ENCODE measurements at regions not wholly inside any gene's neighbourhood (a gene's known extent, or its start where the extent isn't known, plus 50 kb on each side); places are given as distances from the start of the nearest gene placed in this dataset.
"Not testable (repeated sequence)": the region's sequence is repeated elsewhere in the genome, so short reads cannot be mapped to it uniquely, and the experiment has no call there.

DNA sequence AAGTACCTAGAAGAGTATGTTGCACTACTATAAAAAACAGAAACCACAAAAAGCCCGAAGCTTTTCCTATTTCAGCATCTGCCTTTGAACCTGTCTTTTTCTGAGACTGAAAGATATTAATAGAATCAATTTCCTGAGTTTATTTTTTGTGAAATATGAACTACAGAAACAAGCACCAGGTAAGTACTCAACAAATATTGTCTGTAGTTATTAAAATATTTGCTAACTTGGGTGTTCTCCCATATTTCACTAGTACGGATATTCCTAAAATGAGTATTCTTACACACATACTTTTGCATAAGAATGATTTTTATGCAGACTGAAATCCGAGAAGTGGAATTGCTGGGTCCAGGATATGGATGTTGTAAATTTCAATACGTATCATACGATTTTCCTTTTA is 188.0 kb downstream of the OR4C45 start:
- TF ChIP-seq MAZ (IDR thresholded peaks at IDR 0.05; ENCODE audit: borderline replicate concordance, low read depth, low read length): no peak
- TF ChIP-seq, protein P1, sequence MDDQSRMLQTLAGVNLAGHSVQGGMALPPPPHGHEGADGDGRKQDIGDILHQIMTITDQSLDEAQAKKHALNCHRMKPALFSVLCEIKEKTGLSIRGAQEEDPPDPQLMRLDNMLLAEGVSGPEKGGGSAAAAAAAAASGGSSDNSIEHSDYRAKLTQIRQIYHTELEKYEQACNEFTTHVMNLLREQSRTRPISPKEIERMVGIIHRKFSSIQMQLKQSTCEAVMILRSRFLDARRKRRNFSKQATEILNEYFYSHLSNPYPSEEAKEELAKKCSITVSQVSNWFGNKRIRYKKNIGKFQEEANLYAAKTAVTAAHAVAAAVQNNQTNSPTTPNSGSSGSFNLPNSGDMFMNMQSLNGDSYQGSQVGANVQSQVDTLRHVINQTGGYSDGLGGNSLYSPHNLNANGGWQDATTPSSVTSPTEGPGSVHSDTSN (IDR thresholded peaks at IDR 0.05): no peak
- no peak for TF ChIP-seq GATA3 (IDR thresholded peaks at IDR 0.05; ENCODE audit: borderline replicate concordance)
- no peak for TF ChIP-seq BHLHE40 (IDR thresholded peaks at IDR 0.05; ENCODE audit: low read depth, low read length)
- no peak for TF ChIP-seq EHF (CRISPR knock-in tag; IDR thresholded peaks at IDR 0.05)
- no peak for TF ChIP-seq HOXB5 (CRISPR knock-in tag; IDR thresholded peaks at IDR 0.05)
- TF ChIP-seq EP300 (IDR thresholded peaks at IDR 0.05): no peak
- TF ChIP-seq SREBF2 (IDR thresholded peaks at IDR 0.05): no peak
- ChIA-PET POLR2A (no interaction called here), CTCF (no interaction called here)
- WGBS (ENCODE audit: missing lambda C conversion rate): 4% methylated on average over 5 of the region's 5 CpGs
- H3K4me2 ChIP-seq: no peak overlapping the region
- no peak for DNase-seq (ENCODE audit: low read depth in 1 of 2, low spot score in 1 of 2)
- H3K27ac ChIP-seq: no peak overlapping the region
- H3K9me3 ChIP-seq: peaks cover 4% of the 10 kb centered on the region
- ATAC-seq: no peak
- FAIRE-seq: no peak
- no peak overlapping the region for H3K4me3 ChIP-seq
- H3K4me1 ChIP-seq: no peaks in the 10 kb centered on the region

DNA sequence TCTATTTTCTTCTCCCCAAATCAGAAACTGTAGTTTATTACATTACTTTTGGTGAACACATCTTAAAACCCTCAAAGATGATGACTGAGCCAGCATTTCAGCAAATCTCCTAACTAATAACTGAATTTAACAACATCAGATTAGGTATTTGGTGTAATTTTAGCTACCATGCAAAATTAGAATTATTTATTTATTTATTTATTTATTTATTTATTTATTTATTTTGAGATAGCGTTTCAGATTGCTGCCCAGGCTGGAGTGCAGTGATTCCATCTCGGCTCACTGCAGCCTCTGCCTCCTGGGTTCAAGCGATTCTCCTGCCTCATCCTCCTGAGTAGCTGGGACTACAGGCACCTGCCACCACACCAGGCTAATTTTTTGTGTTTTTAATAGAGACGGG is 205.7 kb downstream of the OR4C45 start:
- peak; percentile 91 for TF ChIP-seq ZC3H11A (IDR thresholded peaks at IDR 0.05)
- H3K4me3 ChIP-seq; H3K4me2 ChIP-seq; H3K4me1 ChIP-seq; H3K9me3 ChIP-seq; CTCF ChIA-PET; DNase-seq (ENCODE audit: low read depth in 1 of 2, low spot score in 1 of 2); POLR2A ChIA-PET; FAIRE-seq; ATAC-seq; H3K27ac ChIP-seq: not testable (repeated sequence)
- 32% methylated on average over 4 of the region's 4 CpGs for WGBS (ENCODE audit: missing lambda C conversion rate)

DNA sequence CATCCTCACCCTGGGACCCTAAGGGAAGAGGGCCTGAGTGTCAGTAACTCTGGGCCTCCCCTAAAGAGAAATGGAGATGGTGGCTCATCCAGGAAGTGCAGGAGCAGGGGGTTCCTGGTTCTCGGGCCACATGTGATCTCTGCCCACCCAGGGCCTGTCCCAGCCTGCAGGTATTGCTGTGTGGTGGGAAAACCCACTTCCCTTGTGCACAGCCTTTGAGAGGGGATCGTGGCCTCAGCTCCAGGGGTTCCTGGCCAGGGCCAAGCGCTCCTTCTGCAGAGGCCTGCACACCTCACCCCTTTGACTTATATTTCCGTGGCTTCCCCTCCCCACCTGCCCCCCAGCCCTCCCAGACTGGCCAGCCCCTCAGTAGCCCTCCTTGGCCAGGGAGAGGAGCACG is 213.5 kb downstream of the OR4C45 start:
- Histone ChIP-seq H3K4me1 (no peaks in the 10 kb centered on the region), H3K27ac (no peak overlapping the region), H3K9me3 (peaks cover 4% of the 10 kb centered on the region; the same call in 2 of the 3 replicates), H3K4me2 (no peak overlapping the region), H3K4me3 (no peak overlapping the region)
- DNase-seq (ENCODE audit: low read depth in 1 of 2, low spot score in 1 of 2) (no peak), ATAC-seq (no peak), FAIRE-seq (no peak)
- TF ChIP-seq, protein P2, sequence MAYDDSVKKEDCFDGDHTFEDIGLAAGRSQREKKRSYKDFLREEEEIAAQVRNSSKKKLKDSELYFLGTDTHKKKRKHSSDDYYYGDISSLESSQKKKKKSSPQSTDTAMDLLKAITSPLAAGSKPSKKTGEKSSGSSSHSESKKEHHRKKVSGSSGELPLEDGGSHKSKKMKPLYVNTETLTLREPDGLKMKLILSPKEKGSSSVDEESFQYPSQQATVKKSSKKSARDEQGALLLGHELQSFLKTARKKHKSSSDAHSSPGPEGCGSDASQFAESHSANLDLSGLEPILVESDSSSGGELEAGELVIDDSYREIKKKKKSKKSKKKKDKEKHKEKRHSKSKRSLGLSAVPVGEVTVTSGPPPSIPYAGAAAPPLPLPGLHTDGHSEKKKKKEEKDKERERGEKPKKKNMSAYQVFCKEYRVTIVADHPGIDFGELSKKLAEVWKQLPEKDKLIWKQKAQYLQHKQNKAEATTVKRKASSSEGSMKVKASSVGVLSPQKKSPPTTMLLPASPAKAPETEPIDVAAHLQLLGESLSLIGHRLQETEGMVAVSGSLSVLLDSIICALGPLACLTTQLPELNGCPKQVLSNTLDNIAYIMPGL (CRISPR knock-in tag; IDR thresholded peaks at IDR 0.05; ENCODE audit: borderline replicate concordance): no peak
- TF ChIP-seq, protein P3, sequence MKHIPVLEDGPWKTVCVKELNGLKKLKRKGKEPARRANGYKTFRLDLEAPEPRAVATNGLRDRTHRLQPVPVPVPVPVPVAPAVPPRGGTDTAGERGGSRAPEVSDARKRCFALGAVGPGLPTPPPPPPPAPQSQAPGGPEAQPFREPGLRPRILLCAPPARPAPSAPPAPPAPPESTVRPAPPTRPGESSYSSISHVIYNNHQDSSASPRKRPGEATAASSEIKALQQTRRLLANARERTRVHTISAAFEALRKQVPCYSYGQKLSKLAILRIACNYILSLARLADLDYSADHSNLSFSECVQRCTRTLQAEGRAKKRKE (CRISPR knock-in tag; IDR thresholded peaks at IDR 0.05; ENCODE audit: low read depth): no peak
- TF ChIP-seq ESRRA (IDR thresholded peaks at IDR 0.05; ENCODE audit: borderline replicate concordance, low read length): no peak
- no peak for TF ChIP-seq CBX2 (IDR thresholded peaks at IDR 0.05; ENCODE audit: borderline replicate concordance, low read depth)
- TF ChIP-seq NR3C1 (IDR thresholded peaks at IDR 0.05): no peak
- no peak for TF ChIP-seq TFCP2L1 (CRISPR knock-in tag; IDR thresholded peaks at IDR 0.05)
- TF ChIP-seq CHD2 (IDR thresholded peaks at IDR 0.05; ENCODE audit: low read length, partially characterized antibody): no peak
- TF ChIP-seq MYC (IDR thresholded peaks at IDR 0.05; ENCODE audit: borderline replicate concordance, low read length): no peak
- TF ChIP-seq GATA3 (IDR thresholded peaks at IDR 0.05; ENCODE audit: borderline replicate concordance): no peak
- TF ChIP-seq MAFK (IDR thresholded peaks at IDR 0.05; ENCODE audit: partially characterized antibody): no peak
- no peak for TF ChIP-seq HOXB13 (CRISPR knock-in tag; IDR thresholded peaks at IDR 0.05; ENCODE audit: low read depth)
- TF ChIP-seq, protein P1 (IDR thresholded peaks at IDR 0.05): no peak
- no peak for TF ChIP-seq ZC3H11A (IDR thresholded peaks at IDR 0.05)
- ChIA-PET POLR2A (no interaction called here), CTCF (no interaction called here)
- WGBS (ENCODE audit: missing lambda C conversion rate): 10% methylated on average over 2 of the region's 5 CpGs

Data from A549 (cell line).